SK-N-SH (cell line): ENCODE measurements at regions not wholly inside any gene's neighbourhood (a gene's known extent, or its start where the extent isn't known, plus 50 kb on each side); places are given as distances from the start of the nearest gene placed in this dataset.

Source experiments
- CTCF ChIA-PET: fragments of 300-600, 350-600 bp; formaldehyde crosslinking; extraction: SDS; loops from one replicate; lab custom pipeline; 2021; lab: Yijun Ruan, JAX
- POLR2A ChIA-PET: fragments of 350-600 bp; sonication (Branson Sonifier 250); formaldehyde crosslinking; extraction: SDS; loops from one replicate; lab custom pipeline; 2020; ENCODE audit warnings: antibody characterized with exemption, inconsistent platforms; lab: Yijun Ruan, JAX
- DNase-seq: peaks from one replicate; pipeline ENCODE4 v3.0.0; 2012
- H2AFZ ChIP-seq: fragments of 200-600 bp; sonication (generic); 2 replicates; pipeline ENCODE4 v1.8.1; 2016; ENCODE audit warnings: antibody characterized with exemption, mild to moderate bottlenecking, low read depth
- H3F3A ChIP-seq: fragments of 200-600 bp; sonication (generic); replicated peaks from 2 replicates; pipeline ENCODE3; 2016; ENCODE audit warnings: antibody characterized with exemption, mild to moderate bottlenecking; ENCODE audit not compliant: insufficient read depth
- H3K27ac ChIP-seq, 2 experiments: fragments of 200-500 bp in 1 of 2; fragments of 200-600 bp in 1 of 2; sonication (Bioruptor generic) in 1 of 2; sonication (generic), shearing (Covaris generic) in 1 of 2; 2 replicates each; pipeline versions ENCODE4 v1.5.1 to v1.6.1; 2014 to 2016; ENCODE audit warnings: low read depth in 2 of 2, inconsistent platforms in 1 of 2, low read length in 1 of 2, mild to moderate bottlenecking in 1 of 2, mixed read lengths in 1 of 2
- H3K27me3 ChIP-seq: fragments of 200-600 bp; sonication (generic), shearing (Covaris generic); 2 replicates; pipeline ENCODE4 v1.6.1; 2016; ENCODE audit warnings: mixed run types; ENCODE audit not compliant: insufficient read depth
- H3K36me3 ChIP-seq, 2 experiments: fragments of 200-500 bp in 1 of 2; fragments of 200-600 bp in 1 of 2; sonication (Bioruptor generic) in 1 of 2; sonication (generic) in 1 of 2; replicated peaks in 1 of 2; 2 replicates each; pipeline versions ENCODE3 to v1.5.1; 2014 to 2016; ENCODE audit warnings: low read length in 1 of 2, mild to moderate bottlenecking in 1 of 2; ENCODE audit not compliant: insufficient read depth in 2 of 2, control insufficient read depth in 1 of 2
- H3K4me1 ChIP-seq, 2 experiments: fragments of 200-500 bp in 1 of 2; fragments of 200-600 bp in 1 of 2; sonication (Bioruptor generic) in 1 of 2; sonication (generic), shearing (Covaris generic) in 1 of 2; 2 replicates each; pipeline versions ENCODE4 v1.5.1 to v1.6.1; 2014 to 2016; ENCODE audit warnings: low read depth in 1 of 2, low read length in 1 of 2, mixed run types in 1 of 2; ENCODE audit not compliant: insufficient read depth in 2 of 2, control insufficient read depth in 1 of 2
- H3K4me2 ChIP-seq: fragments of 200-600 bp; sonication (generic), shearing (Covaris generic); 2 replicates; pipeline ENCODE4 v1.6.1; 2017; ENCODE audit warnings: mixed run types
- H3K4me3 ChIP-seq, 2 experiments: fragments of 200-500 bp in 1 of 2; fragments of 200-600 bp in 1 of 2; sonication (Bioruptor generic) in 1 of 2; sonication (generic), shearing (Covaris generic) in 1 of 2; 2 replicates each; pipeline versions ENCODE4 v1.5.1 to v1.8.1; 2014 to 2016; ENCODE audit warnings: low read depth in 2 of 2, inconsistent platforms in 1 of 2, low read length in 1 of 2, mild to moderate bottlenecking in 1 of 2, mixed read lengths in 1 of 2, moderate library complexity in 1 of 2
- H3K79me2 ChIP-seq: fragments of 200-600 bp; sonication (generic); 2 replicates; pipeline ENCODE4 v1.8.1; 2017; ENCODE audit warnings: mild to moderate bottlenecking; ENCODE audit not compliant: insufficient read depth
- H3K9ac ChIP-seq: fragments of 200-600 bp; sonication (generic); 2 replicates; pipeline ENCODE4 v1.6.1; 2017; ENCODE audit warnings: mixed run types
- H3K9me2 ChIP-seq: fragments of 200-600 bp; sonication (generic); 2 replicates; pipeline ENCODE4 v1.6.1; 2017; ENCODE audit warnings: mixed run types
- H3K9me3 ChIP-seq: fragments of 200-600 bp; sonication (generic); 2 replicates; pipeline ENCODE4 v1.6.1; 2017; ENCODE audit warnings: mixed run types, mild to moderate bottlenecking, moderate library complexity
- H4K20me1 ChIP-seq: fragments of 200-600 bp; sonication (generic); 2 replicates; pipeline ENCODE4 v1.6.1; 2017; ENCODE audit warnings: mild to moderate bottlenecking, mixed run types; ENCODE audit not compliant: insufficient read depth
- EZH2phosphoT487 ChIP-seq: fragments of 200-600 bp; sonication (generic); IDR thresholded peaks from 2 replicates; pipeline ENCODE4 v1.6.1; 2017; ENCODE audit warnings: low read depth, mixed run types, mild to moderate bottlenecking, antibody characterized with exemption, moderate library complexity, borderline replicate concordance
- FOSL2 ChIP-seq: IDR thresholded peaks from 2 replicates; pipeline ENCODE4 v1.4.0; 2012; ENCODE audit warnings: low read depth, mild to moderate bottlenecking, moderate library complexity, borderline replicate concordance
- GABPA ChIP-seq: IDR thresholded peaks from 2 replicates; pipeline ENCODE4 v1.4.0; 2012; ENCODE audit warnings: low read depth, mild to moderate bottlenecking
- IRF3 ChIP-seq: fragments of 150-350 bp; IDR thresholded peaks from 2 replicates; pipeline ENCODE4 v1.6.1; 2016; ENCODE audit warnings: mild to moderate bottlenecking, low read depth, low read length
- MAX ChIP-seq: IDR thresholded peaks from 2 replicates; pipeline ENCODE4 v1.4.0; 2012; ENCODE audit warnings: low read depth
- MEF2A ChIP-seq: IDR thresholded peaks from 2 replicates; pipeline ENCODE4 v1.4.0; 2012; ENCODE audit warnings: low read depth, borderline replicate concordance
- PBX3 ChIP-seq: IDR thresholded peaks from 2 replicates; pipeline ENCODE4; 2012
- POLR2AphosphoS5 ChIP-seq: IDR thresholded peaks from 2 replicates; pipeline ENCODE4 v1.6.1; 2012; ENCODE audit warnings: low read depth, low read length
- REST ChIP-seq: IDR thresholded peaks from 2 replicates; pipeline ENCODE4 v1.6.1; 2012; ENCODE audit warnings: mild to moderate bottlenecking, low read depth, low read length, moderate library complexity
- RXRA ChIP-seq: IDR thresholded peaks from 2 replicates; pipeline ENCODE4 v1.4.0; 2012; ENCODE audit warnings: low read depth, mild to moderate bottlenecking, borderline replicate concordance
- SIN3A ChIP-seq: IDR thresholded peaks from 2 replicates; pipeline ENCODE4 v1.6.1; 2012; ENCODE audit warnings: low read depth, mild to moderate bottlenecking, low read length, moderate library complexity, borderline replicate concordance
- SMC3 ChIP-seq: IDR thresholded peaks from 2 replicates; pipeline ENCODE4 v1.6.1; 2012; ENCODE audit warnings: low read depth, low read length, improper control_type of control experiment
- TAF1 ChIP-seq: IDR thresholded peaks from 2 replicates; pipeline ENCODE4 v1.6.1; 2012; ENCODE audit warnings: low read depth, mild to moderate bottlenecking, low read length, moderate library complexity, borderline replicate concordance
- TEAD4 ChIP-seq: IDR thresholded peaks from 2 replicates; pipeline ENCODE4 v1.4.0; 2012; ENCODE audit warnings: mild to moderate bottlenecking, borderline replicate concordance; ENCODE audit not compliant: insufficient read depth
- YY1 ChIP-seq: IDR thresholded peaks from 2 replicates; pipeline ENCODE4 v1.4.0; 2012; ENCODE audit warnings: low read depth, mild to moderate bottlenecking
- ZBTB33 ChIP-seq: IDR thresholded peaks from 2 replicates; pipeline ENCODE4 v1.4.0; 2012; ENCODE audit warnings: low read depth, borderline replicate concordance
- WGBS: methylation state at CpG from one replicate; pipeline ENCODE4 v1.1.6; 2017; ENCODE audit warnings: low lambda C conversion rate; 5-methylcytosine and 5-hydroxymethylcytosine counted together

GRCh38 chr21:18759267-18759666 lies 355.7 kb upstream of the TMPRSS15 start:
- Histone ChIP-seq H3K36me3 (no peaks in the 10 kb centered on the region), H3K4me3 (no peak overlapping the region), H3K9ac (no peak overlapping the region), H3K79me2 (no peaks in the 10 kb centered on the region), H3K27me3 (no peaks in the 10 kb centered on the region), H3F3A (no peaks in the 10 kb centered on the region), H3K9me2 (no peaks in the 10 kb centered on the region), H3K9me3 (no peaks in the 10 kb centered on the region), H3K4me1 (no peaks in the 10 kb centered on the region), H3K27ac (no peak overlapping the region), H2AFZ (no peak overlapping the region), H3K4me2 (no peak overlapping the region), H4K20me1 (no peaks in the 10 kb centered on the region)
- TF ChIP-seq PBX3: no peak
- TF ChIP-seq EZH2phosphoT487: no peak
- no peak for TF ChIP-seq MEF2A
- no peak for TF ChIP-seq TEAD4
- no peak for TF ChIP-seq TAF1
- TF ChIP-seq ZBTB33: no peak
- no peak for TF ChIP-seq POLR2AphosphoS5
- no peak for TF ChIP-seq RXRA
- no peak for TF ChIP-seq GABPA
- ChIA-PET POLR2A (no interaction called here), CTCF (no interaction called here)
- DNase-seq: no peak
- 15% methylated on average over 4 of the region's 7 CpGs for WGBS

- ChIA-PET CTCF (no interaction called here), POLR2A (no interaction called here)
- H3K27ac ChIP-seq: no peak overlapping the region
- no peak overlapping the region for H3K4me2 ChIP-seq
- no peak for TF ChIP-seq PBX3
- no peak for TF ChIP-seq SIN3A
- no peak for TF ChIP-seq IRF3
- no peak for TF ChIP-seq FOSL2
- TF ChIP-seq REST: no peak
- no peak for TF ChIP-seq SMC3
- TF ChIP-seq YY1: no peak
- TF ChIP-seq MAX: no peak
- TF ChIP-seq, all 33 proteins: peak for 0
- Histone ChIP-seq H3F3A (no peaks in the 10 kb centered on the region), H3K9me2 (no peaks in the 10 kb centered on the region), H3K27me3 (no peaks in the 10 kb centered on the region), H2AFZ (no peak overlapping the region), H3K4me3 (no peak overlapping the region), H4K20me1 (no peaks in the 10 kb centered on the region), H3K9me3 (no peaks in the 10 kb centered on the region), H3K79me2 (no peaks in the 10 kb centered on the region), H3K36me3 (no peaks in the 10 kb centered on the region), H3K9ac (no peak overlapping the region), H3K4me1 (no peaks in the 10 kb centered on the region)
- DNase-seq: no peak
- WGBS: 46% methylated on average over 12 of the region's 17 CpGs
Observed at GRCh38 chr21:18759751-18760161, 356.2 kb upstream of the TMPRSS15 start.
